SK-N-SH treated with all-trans-retinoic acid at 6 μM for 48 hours (cell line): ENCODE measurements at regions not wholly inside any gene's neighbourhood (a gene's known extent, or its start where the extent isn't known, plus 50 kb on each side); places are given as distances from the start of the nearest gene placed in this dataset.

Experiments
- ARNTL ChIP-seq: fragments of 450-650 bp; formaldehyde crosslinking; IDR thresholded peaks from 2 replicates; pipeline ENCODE4 v1.5.0; 2020; ENCODE audit warnings: low read depth, mild to moderate bottlenecking, moderate library complexity, borderline replicate concordance
- ESRRG ChIP-seq: fragments of 250-450 bp; sonication (Bioruptor Pico); IDR thresholded peaks from 2 replicates; pipeline ENCODE4 v1.6.1; 2021; ENCODE audit warnings: mild to moderate bottlenecking
- GLIS3 ChIP-seq: fragments of 250-450 bp; sonication (Bioruptor Pico); IDR thresholded peaks from 2 replicates; pipeline ENCODE4 v1.5.0; 2020; ENCODE audit warnings: mild to moderate bottlenecking, moderate library complexity
- PPARA ChIP-seq: fragments of 250-450 bp; sonication (Bioruptor Pico); IDR thresholded peaks from 2 replicates; pipeline ENCODE4 v1.5.0; 2020; ENCODE audit warnings: mild to moderate bottlenecking, borderline replicate concordance
- ZFP3 ChIP-seq: fragments of 250-450 bp; sonication (Bioruptor Pico); IDR thresholded peaks from 2 replicates; pipeline ENCODE4 v1.5.0; 2020; ENCODE audit warnings: mild to moderate bottlenecking, moderate library complexity
- ZNF70 ChIP-seq: fragments of 450-650 bp; formaldehyde crosslinking; IDR thresholded peaks from 2 replicates; pipeline ENCODE4 v1.5.0; 2020; ENCODE audit warnings: mild to moderate bottlenecking, moderate library complexity

DNA sequence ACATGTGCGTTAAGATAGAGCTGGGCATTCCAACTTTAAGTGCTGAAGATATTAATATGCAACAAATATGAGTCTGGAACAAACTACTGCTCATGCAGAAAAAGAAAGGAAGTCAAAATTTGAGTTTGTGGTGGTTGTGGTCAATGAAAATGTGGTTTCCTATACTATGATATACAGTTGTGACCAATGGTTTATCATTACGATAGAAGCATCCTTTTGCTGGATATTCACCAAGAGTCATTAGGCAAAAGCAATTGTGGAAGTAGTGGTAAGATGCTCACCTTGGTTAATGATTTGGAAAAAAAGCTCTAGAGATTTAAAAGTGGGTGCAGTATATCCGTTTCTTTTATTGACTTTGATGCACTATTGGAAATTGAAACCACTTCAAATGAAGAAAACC is 1007.0 kb downstream of the NR2F1-AS1 start:
- TF ChIP-seq ARNTL (CRISPR knock-in tag) (no peak), ZFP3 (no peak), ESRRG (CRISPR knock-in tag) (no peak), PPARA (CRISPR knock-in tag) (no peak), GLIS3 (no peak), ZNF70 (no peak)
